H1 (cell line): ENCODE measurements at regions not wholly inside any gene's neighbourhood (a gene's known extent, or its start where the extent isn't known, plus 50 kb on each side); places are given as distances from the start of the nearest gene placed in this dataset.

ENCODE experiments used
- CTCF ChIA-PET: fragments of 300-600 bp; sonication (Branson Sonifier 250); formaldehyde crosslinking; loops from one replicate; lab custom pipeline; 2021; ENCODE audit not compliant: partially characterized antibody; lab: Charles Lee
- POLR2A ChIA-PET: fragments of 300-600 bp; sonication (Branson Sonifier 250); formaldehyde crosslinking; loops from one replicate; lab custom pipeline; 2021; ENCODE audit warnings: inconsistent platforms; ENCODE audit not compliant: partially characterized antibody; lab: Charles Lee
- DNase-seq, 2 experiments: peaks; one replicate each; pipeline versions ENCODE4 v3.0.0 to v3.0.0-alpha.2; 2010 to 2022; ENCODE audit warnings: low spot score in 2 of 2, low read depth in 1 of 2, mixed read lengths in 1 of 2
- FAIRE-seq: peaks from 2 replicates; lab custom pipeline; 2011; peaks lifted over from hg19 to GRCh38; lab: Jason Lieb, UNC
- H2AFZ ChIP-seq: 2 replicates; pipeline ENCODE4 v1.8.1; 2012; ENCODE audit warnings: low read length, inconsistent platforms
- H2AK5ac ChIP-seq: 2 replicates; pipeline ENCODE4 v1.6.1; 2013; ENCODE audit warnings: low read depth, low read length
- H2BK120ac ChIP-seq: replicated peaks from 2 replicates; pipeline ENCODE3; 2013; ENCODE audit warnings: low read depth, low read length, inconsistent platforms
- H2BK12ac ChIP-seq: 2 replicates; pipeline ENCODE4 v1.6.1; 2013; ENCODE audit warnings: low read depth, low read length
- H2BK15ac ChIP-seq: 2 replicates; pipeline ENCODE4 v1.6.1; 2013; ENCODE audit warnings: low read length
- H2BK20ac ChIP-seq: 2 replicates; pipeline ENCODE4 v1.6.1; 2013; ENCODE audit warnings: low read length
- H2BK5ac ChIP-seq: 2 replicates; pipeline ENCODE4 v1.6.1; 2013; ENCODE audit warnings: low read depth, low read length
- H3K14ac ChIP-seq: 2 replicates; pipeline ENCODE4 v1.6.1; 2013; ENCODE audit warnings: inconsistent platforms; ENCODE audit not compliant: insufficient read length
- H3K18ac ChIP-seq: 2 replicates; pipeline ENCODE4 v1.6.1; 2013; ENCODE audit warnings: low read length; ENCODE audit errors: extremely low read depth
- H3K23ac ChIP-seq: 2 replicates; pipeline ENCODE4 v1.6.1; 2013; ENCODE audit warnings: inconsistent platforms; ENCODE audit not compliant: insufficient read length
- H3K23me2 ChIP-seq: 2 replicates; pipeline ENCODE4 v1.6.1; 2013; ENCODE audit warnings: low read depth, low read length
- H3K27ac ChIP-seq: 2 replicates; pipeline ENCODE4 v1.6.1; 2011; ENCODE audit warnings: low read depth, low read length, inconsistent platforms
- H3K27me3 ChIP-seq, 4 experiments: replicated peaks in 1 of 4; 1 replicate in 1 of 4; 2 replicates in 3 of 4; pipeline versions ENCODE4 v1.6.1 to v1.8.1; 2011 to 2013; ENCODE audit warnings: low read length in 3 of 4, mild to moderate bottlenecking in 3 of 4, inconsistent platforms in 2 of 4, mixed read lengths in 2 of 4, moderate library complexity in 1 of 4; ENCODE audit not compliant: control insufficient read depth in 3 of 4, insufficient read depth in 3 of 4; ENCODE audit errors: extremely low read depth in 1 of 4
- H3K36me3 ChIP-seq, 4 experiments: 2 replicates each; pipeline versions ENCODE4 v1.6.1 to v1.8.1; 2011 to 2013; ENCODE audit warnings: mild to moderate bottlenecking in 4 of 4, low read length in 3 of 4, moderate library complexity in 2 of 4, control low read depth in 1 of 4, inconsistent platforms in 1 of 4; ENCODE audit not compliant: insufficient read depth in 4 of 4, control insufficient read depth in 2 of 4
- H3K4ac ChIP-seq: replicated peaks from 2 replicates; pipeline ENCODE3; 2013; ENCODE audit warnings: low read length, low read depth, mixed read lengths, inconsistent platforms; ENCODE audit not compliant: insufficient read length
- H3K4me1 ChIP-seq, 4 experiments: replicated peaks in 1 of 4; 1 replicate in 1 of 4; 2 replicates in 3 of 4; pipeline versions ENCODE4 v1.6.1 to v1.8.1; 2011 to 2013; ENCODE audit warnings: low read length in 3 of 4, inconsistent platforms in 2 of 4, mixed read lengths in 1 of 4; ENCODE audit not compliant: insufficient read depth in 4 of 4, control insufficient read depth in 3 of 4
- H3K4me2 ChIP-seq, 2 experiments: 2 replicates each; pipeline versions ENCODE4 v1.6.1 to v1.8.1; 2011 to 2013; ENCODE audit warnings: low read depth in 2 of 2, low read length in 2 of 2, control low read depth in 1 of 2, inconsistent platforms in 1 of 2, mild to moderate bottlenecking in 1 of 2; ENCODE audit not compliant: insufficient read depth in 1 of 2
- H3K4me3 ChIP-seq, 4 experiments: fragments of 200-600, 300-600 bp in 1 of 4; sonication (generic), shearing (Covaris generic), sonication (Bioruptor Twin) in 1 of 4; 2 replicates each; pipeline versions ENCODE4 v1.5.1 to v1.8.1; 2011 to 2016; ENCODE audit warnings: low read length in 4 of 4, low read depth in 3 of 4, control low read depth in 2 of 4, inconsistent platforms in 2 of 4, mild to moderate bottlenecking in 2 of 4, mixed read lengths in 1 of 4, moderate library complexity in 1 of 4; ENCODE audit not compliant: insufficient read depth in 2 of 4; ENCODE audit errors: extremely low read depth in 1 of 4
- H3K56ac ChIP-seq: replicated peaks from 2 replicates; pipeline ENCODE3; 2013; ENCODE audit warnings: low read depth, mild to moderate bottlenecking, mixed read lengths, low read length, inconsistent platforms; ENCODE audit not compliant: insufficient read length
- H3K79me1 ChIP-seq: 2 replicates; pipeline ENCODE4 v1.6.1; 2013; ENCODE audit warnings: low read depth, low read length, control low read depth
- H3K79me2 ChIP-seq, 2 experiments: 2 replicates each; pipeline versions ENCODE4 v1.6.1 to v1.8.1; 2012 to 2013; ENCODE audit warnings: low read length in 2 of 2, mild to moderate bottlenecking in 2 of 2, inconsistent platforms in 1 of 2; ENCODE audit not compliant: insufficient read depth in 2 of 2, control insufficient read depth in 1 of 2
- H3K9ac ChIP-seq, 4 experiments: replicated peaks in 1 of 4; 1 replicate in 1 of 4; 2 replicates in 3 of 4; pipeline versions ENCODE4 v1.6.1 to v1.8.1; 2011 to 2013; ENCODE audit warnings: low read depth in 3 of 4, low read length in 3 of 4, control low read depth in 2 of 4, mild to moderate bottlenecking in 2 of 4, moderate library complexity in 2 of 4, inconsistent platforms in 1 of 4; ENCODE audit errors: extremely low read depth in 1 of 4
- H3K9me3 ChIP-seq, 2 experiments: 2 replicates each; pipeline versions ENCODE4 v1.6.1 to v1.8.1; 2012 to 2013; ENCODE audit warnings: mild to moderate bottlenecking in 2 of 2, moderate library complexity in 2 of 2, control low read depth in 1 of 2, inconsistent platforms in 1 of 2, low read depth in 1 of 2, low read length in 1 of 2, mixed read lengths in 1 of 2; ENCODE audit not compliant: insufficient read depth in 2 of 2
- H4K20me1 ChIP-seq, 2 experiments: replicated peaks in 1 of 2; 2 replicates each; pipeline versions ENCODE3 to v1.8.1; 2011 to 2013; ENCODE audit warnings: inconsistent platforms in 2 of 2, low read length in 2 of 2, mild to moderate bottlenecking in 1 of 2; ENCODE audit not compliant: insufficient read depth in 2 of 2, control insufficient read depth in 1 of 2
- H4K5ac ChIP-seq: 2 replicates; pipeline ENCODE4 v1.6.1; 2013; ENCODE audit warnings: low read length, low read depth, mixed read lengths, inconsistent platforms; ENCODE audit not compliant: insufficient read length
- H4K8ac ChIP-seq: 2 replicates; pipeline ENCODE4 v1.8.0; 2013; ENCODE audit warnings: mild to moderate bottlenecking, moderate library complexity, low read length, inconsistent platforms; ENCODE audit not compliant: insufficient read depth; ENCODE audit errors: extremely low read depth
- H4K91ac ChIP-seq: replicated peaks from 2 replicates; pipeline ENCODE3; 2013; ENCODE audit warnings: low read length, mixed read lengths, inconsistent platforms; ENCODE audit not compliant: insufficient read length
- BRCA1 ChIP-seq: IDR thresholded peaks from 2 replicates; pipeline ENCODE4 v1.6.1; 2012; ENCODE audit warnings: low read depth, low read length, improper control_type of control experiment
- EGR1 ChIP-seq: IDR thresholded peaks from 2 replicates; pipeline ENCODE4 v1.6.1; 2011; ENCODE audit warnings: low read depth, low read length, borderline replicate concordance
- JUND ChIP-seq: IDR thresholded peaks from 2 replicates; pipeline ENCODE4 v1.6.1; 2011; ENCODE audit warnings: mild to moderate bottlenecking, improper control_type of control experiment, low read length
- RAD21 ChIP-seq, 2 experiments: IDR thresholded peaks in 1 of 2; conservative IDR thresholded peaks in 1 of 2; 2 replicates each; pipeline ENCODE4 v1.6.1; 2011; ENCODE audit warnings: low read depth in 2 of 2, low read length in 2 of 2, improper control_type of control experiment in 1 of 2, inconsistent platforms in 1 of 2, mild to moderate bottlenecking in 1 of 2, moderate library complexity in 1 of 2
- YY1 ChIP-seq: IDR thresholded peaks from 2 replicates; pipeline ENCODE4 v1.6.1; 2011; ENCODE audit warnings: low read depth, mild to moderate bottlenecking, low read length
- WGBS, 2 experiments: shearing (Covaris generic) in 1 of 2; methylation state at CpG; one replicate each; pipeline versions ENCODE4 v1.1.6 to v1.1.7; 2013 to 2015; ENCODE audit warnings: low lambda C conversion rate in 2 of 2, mixed read lengths in 2 of 2, inconsistent platforms in 1 of 2, low coverage in 1 of 2, missing lambda C conversion rate in 1 of 2; ENCODE audit not compliant: insufficient replicate concordance in 2 of 2, insufficient coverage in 1 of 2, insufficient read length in 1 of 2; ENCODE audit errors: extremely low coverage in 1 of 2, missing lambda C conversion rate in 1 of 2; 5-methylcytosine and 5-hydroxymethylcytosine counted together
- TF ChIP-seq, protein P1 (sequence below), 3 experiments: IDR thresholded peaks; 1 replicate in 2 of 3; 2 replicates in 1 of 3; pipeline versions ENCODE4 v1.5.1 to v1.6.1; 2011; ENCODE audit warnings: low read length in 3 of 3, mild to moderate bottlenecking in 3 of 3, inconsistent platforms in 2 of 3, low read depth in 1 of 3, moderate library complexity in 1 of 3; ENCODE audit not compliant: insufficient read depth in 1 of 3; ENCODE audit errors: control extremely low read depth in 1 of 3

DNA sequence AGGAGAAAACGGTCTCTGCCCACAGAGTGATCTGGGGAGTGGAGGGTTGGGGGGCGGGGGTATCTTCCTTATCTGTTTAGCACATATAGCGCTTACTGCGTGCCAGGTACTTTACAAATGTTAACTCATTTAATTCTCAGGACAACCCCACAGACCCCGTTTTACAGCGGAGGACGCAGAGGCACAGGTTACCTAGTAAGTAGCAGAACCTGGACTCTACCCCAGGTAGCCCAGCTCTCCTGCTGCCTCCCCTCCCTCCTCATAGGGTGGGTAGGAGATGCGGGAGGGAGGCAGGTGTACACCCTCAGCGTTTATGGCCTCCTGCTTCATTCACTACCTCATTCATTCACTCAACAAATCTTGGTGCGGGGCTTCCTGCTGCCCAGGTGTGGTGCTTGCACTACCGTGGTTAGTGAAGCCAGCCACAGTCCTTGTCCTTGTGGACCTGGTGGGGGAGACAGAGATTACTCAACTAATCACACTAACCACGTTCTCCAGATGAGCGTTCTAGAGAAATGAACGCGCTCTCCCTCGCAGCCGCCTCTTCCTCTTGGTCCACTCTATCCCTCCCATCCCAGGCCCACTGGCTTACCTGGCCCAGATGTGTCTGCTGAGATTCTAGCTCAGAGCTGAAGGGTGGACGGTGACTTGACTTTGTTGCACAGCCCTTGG lies 102.0 kb downstream of the IER5 start:
- peaks cover 0 to 2% (median 0%) of the 10 kb centered on the region in 4 experiments; a peak in 1 of 7 replicates for H3K4me1 ChIP-seq
- TF ChIP-seq EGR1 (no peak), YY1 (no peak), RAD21 (IDR thresholded peaks at IDR 0.05 in 1 of 2, conservative IDR thresholded peaks at IDR 0.05 in 1 of 2; ENCODE audit: low read depth in 2 of 2, low read length in 2 of 2) (peak; percentile 50 to 66), BRCA1 (no peak), JUND (no peak)
- TF ChIP-seq, protein P1, sequence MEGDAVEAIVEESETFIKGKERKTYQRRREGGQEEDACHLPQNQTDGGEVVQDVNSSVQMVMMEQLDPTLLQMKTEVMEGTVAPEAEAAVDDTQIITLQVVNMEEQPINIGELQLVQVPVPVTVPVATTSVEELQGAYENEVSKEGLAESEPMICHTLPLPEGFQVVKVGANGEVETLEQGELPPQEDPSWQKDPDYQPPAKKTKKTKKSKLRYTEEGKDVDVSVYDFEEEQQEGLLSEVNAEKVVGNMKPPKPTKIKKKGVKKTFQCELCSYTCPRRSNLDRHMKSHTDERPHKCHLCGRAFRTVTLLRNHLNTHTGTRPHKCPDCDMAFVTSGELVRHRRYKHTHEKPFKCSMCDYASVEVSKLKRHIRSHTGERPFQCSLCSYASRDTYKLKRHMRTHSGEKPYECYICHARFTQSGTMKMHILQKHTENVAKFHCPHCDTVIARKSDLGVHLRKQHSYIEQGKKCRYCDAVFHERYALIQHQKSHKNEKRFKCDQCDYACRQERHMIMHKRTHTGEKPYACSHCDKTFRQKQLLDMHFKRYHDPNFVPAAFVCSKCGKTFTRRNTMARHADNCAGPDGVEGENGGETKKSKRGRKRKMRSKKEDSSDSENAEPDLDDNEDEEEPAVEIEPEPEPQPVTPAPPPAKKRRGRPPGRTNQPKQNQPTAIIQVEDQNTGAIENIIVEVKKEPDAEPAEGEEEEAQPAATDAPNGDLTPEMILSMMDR (IDR thresholded peaks at IDR 0.05; ENCODE audit: control extremely low read depth in 1 of 3, insufficient read depth in 1 of 3, low read depth in 1 of 3, low read length in 3 of 3) = peak; percentile 31 to 52 (median 35)
- TF ChIP-seq, all 59 proteins: peak for 2
- H3K9ac ChIP-seq = no peak overlapping the region
- no peak overlapping the region for H4K5ac ChIP-seq
- ChIA-PET POLR2A (no interaction called here), CTCF (interaction anchor here (0.5 to 6.6 kb wide), 40 partner anchors 8 to 864 kb away, joined by 3 to 91 read pairs (median 4); no protein-coding TSS in a partner anchor)
- no peaks in the 10 kb centered on the region for H3K23me2 ChIP-seq
- H2BK120ac ChIP-seq = no peak overlapping the region
- H2AK5ac ChIP-seq = no peak overlapping the region
- no peaks in the 10 kb centered on the region for H3K79me2 ChIP-seq
- H4K20me1 ChIP-seq = no peaks in the 10 kb centered on the region
- peak overlapping the region in 1 of 2 experiments; percentile 73; a peak in 2 of 4 replicates for H3K4me2 ChIP-seq
- no peaks in the 10 kb centered on the region for H3K36me3 ChIP-seq
- no peaks in the 10 kb centered on the region; a peak in 1 of 4 replicates for H3K9me3 ChIP-seq
- H2BK20ac ChIP-seq = no peak overlapping the region
- H3K18ac ChIP-seq = no peak overlapping the region
- no peak overlapping the region; the same call in 1 of the 2 replicates for H2BK15ac ChIP-seq
- peak overlapping the region; percentile 39; the same call in 1 of the 2 replicates for H2BK12ac ChIP-seq
- H2AFZ ChIP-seq = peak overlapping the region; percentile 6; the same call in 1 of the 2 replicates
- DNase-seq (no peak), FAIRE-seq (no peak)
- H3K56ac ChIP-seq = no peak overlapping the region
- no peak overlapping the region for H2BK5ac ChIP-seq
- peak overlapping the region; percentile 78 for H3K4ac ChIP-seq
- 77% methylated on average over 17 of the region's 18 CpGs; no CpG with 5 or more reads in 1 of the 2 experiments for WGBS, 2 experiments
- H3K14ac ChIP-seq = no peak overlapping the region
- H3K27me3 ChIP-seq = peaks cover 0 to 8% (median 4%) of the 10 kb centered on the region in 4 experiments; a peak in 2 of 7 replicates
- H4K91ac ChIP-seq = peak overlapping the region; percentile 42
- H3K27ac ChIP-seq = no peak overlapping the region
- H3K79me1 ChIP-seq = no peaks in the 10 kb centered on the region
- H3K4me3 ChIP-seq = peak overlapping the region in 1 of 4 experiments; percentile 63; a peak in 4 of 8 replicates
- no peak overlapping the region for H4K8ac ChIP-seq
- H3K23ac ChIP-seq = no peak overlapping the region
